Nephron progenitor cell (in vitro differentiated cells): ENCODE measurements at regions not wholly inside any gene's neighbourhood (a gene's known extent, or its start where the extent isn't known, plus 50 kb on each side); places are given as distances from the start of the nearest gene placed in this dataset.

Experiments used
- DNase-seq: peaks from one replicate; pipeline ENCODE4 v3.0.0; 2021
- H3K27ac Mint-ChIP-seq: 2 replicates; pipeline ENCODE4 v1.8.0; 2021; ENCODE audit warnings: mild to moderate bottlenecking, moderate library complexity, mixed read lengths
- H3K27me3 Mint-ChIP-seq: 2 replicates; pipeline ENCODE4 v1.8.0; 2021; ENCODE audit warnings: mild to moderate bottlenecking, low read depth, mixed read lengths; ENCODE audit not compliant: poor library complexity
- H3K36me3 Mint-ChIP-seq: 2 replicates; pipeline ENCODE4 v1.8.0; 2021; ENCODE audit warnings: low read depth, mixed read lengths
- H3K4me1 Mint-ChIP-seq: 2 replicates; pipeline ENCODE4 v1.8.0; 2021; ENCODE audit warnings: mixed read lengths
- H3K4me3 Mint-ChIP-seq: 2 replicates; pipeline ENCODE4 v1.8.0; 2021; ENCODE audit warnings: mild to moderate bottlenecking, moderate library complexity, mixed read lengths
- H3K9me3 Mint-ChIP-seq: 2 replicates; pipeline ENCODE4 v1.8.0; 2021; ENCODE audit warnings: mild to moderate bottlenecking, moderate library complexity, mixed read lengths
- CTCF ChIP-seq: fragments of 200-600 bp; sonication (generic); IDR thresholded peaks from 2 replicates; pipeline ENCODE4 v1.5.0; 2021; ENCODE audit warnings: antibody characterized with exemption

GRCh38 chr5:121296356-121296755 is 555.3 kb upstream of the FTMT start:
- H3K4me3 Mint-ChIP-seq = no peak overlapping the region
- H3K4me1 Mint-ChIP-seq = no peaks in the 10 kb centered on the region
- H3K27me3 Mint-ChIP-seq = no peaks in the 10 kb centered on the region
- H3K36me3 Mint-ChIP-seq = no peaks in the 10 kb centered on the region
- no peak for DNase-seq
- no peak overlapping the region for H3K27ac Mint-ChIP-seq
- H3K9me3 Mint-ChIP-seq = no peaks in the 10 kb centered on the region
- TF ChIP-seq CTCF = no peak

- Mint-ChIP-seq H3K9me3 (no peaks in the 10 kb centered on the region), H3K36me3 (no peaks in the 10 kb centered on the region), H3K4me3 (no peak overlapping the region), H3K27ac (no peak overlapping the region), H3K27me3 (no peaks in the 10 kb centered on the region), H3K4me1 (no peaks in the 10 kb centered on the region)
- DNase-seq = no peak
- TF ChIP-seq CTCF = no peak
Observed at GRCh38 chr5:121299153-121299552, 552.5 kb upstream of the FTMT start.

GRCh38 chr5:121304838-121305237 is 546.8 kb upstream of the FTMT start:
- no peaks in the 10 kb centered on the region for H3K27me3 Mint-ChIP-seq

GRCh38 chr5:121313886-121314285 is 537.8 kb upstream of the FTMT start:
- H3K27me3 Mint-ChIP-seq = no peaks in the 10 kb centered on the region
- H3K4me3 Mint-ChIP-seq = no peak overlapping the region
- H3K27ac Mint-ChIP-seq = no peak overlapping the region
- no peak for TF ChIP-seq CTCF
- no peak for DNase-seq
- H3K9me3 Mint-ChIP-seq = peaks cover 3% of the 10 kb centered on the region
- H3K4me1 Mint-ChIP-seq = no peaks in the 10 kb centered on the region
- no peaks in the 10 kb centered on the region for H3K36me3 Mint-ChIP-seq

More at GRCh38 chr5:121304838-121305237, 546.8 kb upstream of the FTMT start:
- TF ChIP-seq CTCF = no peak
- Mint-ChIP-seq H3K4me3 (no peak overlapping the region), H3K27ac (no peak overlapping the region), H3K36me3 (no peaks in the 10 kb centered on the region), H3K9me3 (no peaks in the 10 kb centered on the region), H3K4me1 (no peaks in the 10 kb centered on the region)
- DNase-seq = no peak

- no peak overlapping the region for H3K4me3 Mint-ChIP-seq
- TF ChIP-seq CTCF = no peak
- DNase-seq = no peak
- peaks cover 3% of the 10 kb centered on the region for H3K9me3 Mint-ChIP-seq
- no peaks in the 10 kb centered on the region for H3K36me3 Mint-ChIP-seq
- H3K4me1 Mint-ChIP-seq = no peaks in the 10 kb centered on the region
- H3K27ac Mint-ChIP-seq = no peak overlapping the region
- no peaks in the 10 kb centered on the region for H3K27me3 Mint-ChIP-seq
Observed at GRCh38 chr5:121315786-121316185, 535.9 kb upstream of the FTMT start.

GRCh38 chr5:121319292-121319691 is 532.4 kb upstream of the FTMT start:
- TF ChIP-seq CTCF = no peak
- Mint-ChIP-seq H3K9me3 (no peaks in the 10 kb centered on the region), H3K4me1 (no peaks in the 10 kb centered on the region), H3K27me3 (no peaks in the 10 kb centered on the region), H3K4me3 (no peak overlapping the region), H3K27ac (no peak overlapping the region), H3K36me3 (no peaks in the 10 kb centered on the region)
- no peak for DNase-seq
